HG02870 (cell line): ENCODE measurements at regions not wholly inside any gene's neighbourhood (a gene's known extent, or its start where the extent isn't known, plus 50 kb on each side); places are given as distances from the start of the nearest gene placed in this dataset.
"Not testable (repeated sequence)": the region's sequence is repeated elsewhere in the genome, so short reads cannot be mapped to it uniquely, and the experiment has no call there.

Source experiments
- ATAC-seq: cut with Tn5 transposase; IDR thresholded peaks from one replicate; pipeline ENCODE4 v1.9.1; 2021; ENCODE audit warnings: mild to moderate bottlenecking, moderate library complexity; ENCODE audit not compliant: unreplicated experiment

- ATAC-seq: no peak
Measured at GRCh38 chr12:128078301-128078971, 188.5 kb upstream of the TMEM132C start.

GRCh38 chr12:128079446-128079845 is 187.5 kb upstream of the TMEM132C start:
- ATAC-seq: no peak

- ATAC-seq: no peak
Measured at GRCh38 chr12:128083132-128083729, 183.7 kb upstream of the TMEM132C start.

- no peak for ATAC-seq
Measured at GRCh38 chr12:128088926-128089325, 178.0 kb upstream of the TMEM132C start.

GRCh38 chr12:128089961-128090360 is 177.0 kb upstream of the TMEM132C start:
- ATAC-seq: no peak

- no peak for ATAC-seq
Measured at GRCh38 chr12:128091101-128091720, 175.8 kb upstream of the TMEM132C start.

GRCh38 chr12:128091951-128092382 is 175.0 kb upstream of the TMEM132C start:
- no peak for ATAC-seq

- ATAC-seq: no peak
Measured at GRCh38 chr12:128098730-128099129, 168.2 kb upstream of the TMEM132C start.

- ATAC-seq: no peak
Measured at GRCh38 chr12:128103152-128103551, 163.8 kb upstream of the TMEM132C start.

- no peak for ATAC-seq
Measured at GRCh38 chr12:128109236-128109635, 157.7 kb upstream of the TMEM132C start.

- ATAC-seq: no peak
Measured at GRCh38 chr12:128109636-128110035, 157.3 kb upstream of the TMEM132C start.

- ATAC-seq: no peak
Measured at GRCh38 chr12:128111333-128111732, 155.6 kb upstream of the TMEM132C start.

GRCh38 chr12:128111951-128112350 is 155.0 kb upstream of the TMEM132C start:
- ATAC-seq: no peak

- ATAC-seq: not testable (repeated sequence)
Measured at GRCh38 chr12:128113250-128113649, 153.7 kb upstream of the TMEM132C start.

GRCh38 chr12:128114485-128114884 is 152.5 kb upstream of the TMEM132C start:
- no peak for ATAC-seq

GRCh38 chr12:128116537-128116936 is 150.4 kb upstream of the TMEM132C start:
- no peak for ATAC-seq

- no peak for ATAC-seq
Measured at GRCh38 chr12:128120035-128120434, 146.9 kb upstream of the TMEM132C start.

- ATAC-seq: no peak
Measured at GRCh38 chr12:128121424-128121823, 145.5 kb upstream of the TMEM132C start.

- no peak for ATAC-seq
Measured at GRCh38 chr12:128123096-128123495, 143.9 kb upstream of the TMEM132C start.

GRCh38 chr12:128131955-128132354 is 135.0 kb upstream of the TMEM132C start:
- no peak for ATAC-seq

GRCh38 chr12:128133321-128134073 is 133.5 kb upstream of the TMEM132C start:
- ATAC-seq: no peak
